H9 (cell line): ENCODE measurements at regions not wholly inside any gene's neighbourhood (a gene's known extent, or its start where the extent isn't known, plus 50 kb on each side); places are given as distances from the start of the nearest gene placed in this dataset.

Experiments
- DNase-seq: peaks from one replicate; pipeline ENCODE4 v3.0.0-alpha.2; 2017
- H2AFZ ChIP-seq: one replicate; pipeline ENCODE4 v1.6.1; 2013; ENCODE audit warnings: mild to moderate bottlenecking, low read length, control low read depth, moderate library complexity
- H2AK5ac ChIP-seq: 2 replicates; pipeline ENCODE4 v1.6.1; 2013; ENCODE audit warnings: low read length, control low read depth, mixed read lengths; ENCODE audit not compliant: insufficient read length
- H2BK120ac ChIP-seq: one replicate; pipeline ENCODE4 v1.6.1; 2013; ENCODE audit warnings: low read depth, mild to moderate bottlenecking, low read length, control low read depth, inconsistent platforms; ENCODE audit not compliant: poor library complexity, severe bottlenecking
- H2BK12ac ChIP-seq: 2 replicates; pipeline ENCODE4 v1.6.1; 2013; ENCODE audit warnings: low read length, control low read depth, mixed read lengths, low read depth; ENCODE audit not compliant: insufficient read length
- H2BK15ac ChIP-seq: 2 replicates; pipeline ENCODE4 v1.6.1; 2013; ENCODE audit warnings: low read depth, low read length, control low read depth
- H2BK20ac ChIP-seq: one replicate; pipeline ENCODE4 v1.6.1; 2013; ENCODE audit warnings: low read depth, mild to moderate bottlenecking, low read length, control low read depth, inconsistent platforms; ENCODE audit not compliant: poor library complexity, severe bottlenecking
- H2BK5ac ChIP-seq: 2 replicates; pipeline ENCODE4 v1.6.1; 2013; ENCODE audit warnings: low read length, control low read depth, mixed read lengths; ENCODE audit not compliant: insufficient read length
- H3K14ac ChIP-seq: 2 replicates; pipeline ENCODE4 v1.6.1; 2013; ENCODE audit warnings: low read length, control low read depth; ENCODE audit not compliant: insufficient read depth
- H3K18ac ChIP-seq: 2 replicates; pipeline ENCODE4 v1.6.1; 2013; ENCODE audit warnings: low read depth, mild to moderate bottlenecking, mixed read lengths, low read length, control low read depth; ENCODE audit not compliant: insufficient read length
- H3K23ac ChIP-seq: 2 replicates; pipeline ENCODE4 v1.6.1; 2013; ENCODE audit warnings: low read length, control low read depth, mixed read lengths, low read depth; ENCODE audit not compliant: insufficient read length
- H3K23me2 ChIP-seq: 2 replicates; pipeline ENCODE4 v1.6.1; 2013; ENCODE audit warnings: low read depth, mild to moderate bottlenecking, mixed read lengths, low read length, control low read depth; ENCODE audit not compliant: insufficient read length, poor library complexity, severe bottlenecking
- H3K27ac ChIP-seq: 2 replicates; pipeline ENCODE4 v1.5.1; 2013; ENCODE audit warnings: low read length, control low read depth, mixed read lengths, low read depth; ENCODE audit not compliant: insufficient read length
- H3K27me3 ChIP-seq: 2 replicates; pipeline ENCODE4 v1.6.1; 2013; ENCODE audit warnings: low read length, control low read depth, inconsistent platforms; ENCODE audit not compliant: insufficient read depth
- H3K4ac ChIP-seq: 2 replicates; pipeline ENCODE4 v1.6.1; 2013; ENCODE audit warnings: low read depth, mild to moderate bottlenecking, control low read depth, inconsistent platforms, low read length, moderate library complexity
- H3K4me1 ChIP-seq: 2 replicates; pipeline ENCODE4 v1.6.1; 2013; ENCODE audit warnings: low read length, control low read depth, inconsistent platforms; ENCODE audit not compliant: insufficient read depth
- H3K4me2 ChIP-seq: 2 replicates; pipeline ENCODE4 v1.6.1; 2013; ENCODE audit warnings: low read length, control low read depth, mixed read lengths; ENCODE audit not compliant: insufficient read length, insufficient read depth
- H3K56ac ChIP-seq: 2 replicates; pipeline ENCODE4 v1.6.1; 2013; ENCODE audit warnings: low read depth, mild to moderate bottlenecking, mixed read lengths, low read length, control low read depth; ENCODE audit not compliant: insufficient read length
- H3K79me1 ChIP-seq: 2 replicates; pipeline ENCODE4 v1.6.1; 2013; ENCODE audit warnings: low read depth, mild to moderate bottlenecking, moderate library complexity, low read length, control low read depth, inconsistent platforms; ENCODE audit not compliant: insufficient read depth, poor library complexity, severe bottlenecking
- H3K79me2 ChIP-seq: 2 replicates; pipeline ENCODE4 v1.6.1; 2013; ENCODE audit warnings: low read length, control low read depth, inconsistent platforms; ENCODE audit not compliant: insufficient read depth
- H3K9ac ChIP-seq: 2 replicates; pipeline ENCODE4 v1.6.1; 2013; ENCODE audit warnings: low read length, control low read depth, mixed read lengths; ENCODE audit not compliant: insufficient read length; ENCODE audit errors: extremely low read depth
- H3K9me3 ChIP-seq: one replicate; pipeline ENCODE4 v1.6.1; 2013; ENCODE audit warnings: low read depth, low read length, inconsistent platforms; ENCODE audit not compliant: control insufficient read depth
- H3T11ph ChIP-seq: one replicate; pipeline ENCODE4 v1.6.1; 2013; ENCODE audit warnings: mild to moderate bottlenecking, low read length, control low read depth, inconsistent platforms
- H4K20me1 ChIP-seq: one replicate; pipeline ENCODE4 v1.6.1; 2013; ENCODE audit not compliant: control insufficient read depth, insufficient read length, insufficient read depth
- H4K5ac ChIP-seq: 2 replicates; pipeline ENCODE4 v1.6.1; 2013; ENCODE audit warnings: low read depth, mild to moderate bottlenecking, mixed read lengths, low read length, control low read depth; ENCODE audit not compliant: insufficient read length
- H4K8ac ChIP-seq: replicated peaks from 2 replicates; pipeline ENCODE4 v1.6.1; 2013; ENCODE audit warnings: low read length, control low read depth, mixed read lengths, low read depth; ENCODE audit not compliant: insufficient read length
- H4K91ac ChIP-seq: 2 replicates; pipeline ENCODE4 v1.6.1; 2013; ENCODE audit warnings: low read depth, mild to moderate bottlenecking, moderate library complexity, mixed read lengths, low read length, control low read depth; ENCODE audit not compliant: insufficient read length
- H3K27ac Mint-ChIP-seq, 3 experiments: 2 replicates in 2 of 3; 3 replicates in 1 of 3; pipeline ENCODE4 v1.8.0; 2020 to 2021; ENCODE audit warnings: mixed read lengths in 3 of 3, mild to moderate bottlenecking in 1 of 3, moderate library complexity in 1 of 3
- H3K27me3 Mint-ChIP-seq: 2 replicates; pipeline ENCODE4 v1.8.0; 2021; ENCODE audit warnings: low read depth, mild to moderate bottlenecking, moderate library complexity, mixed read lengths
- H3K36me3 Mint-ChIP-seq, 3 experiments: 2 replicates in 2 of 3; 3 replicates in 1 of 3; pipeline ENCODE4 v1.8.0; 2020 to 2021; ENCODE audit warnings: low read depth in 3 of 3, mixed read lengths in 3 of 3; ENCODE audit not compliant: insufficient read depth in 1 of 3
- H3K4me1 Mint-ChIP-seq, 2 experiments: 2 replicates each; pipeline ENCODE4 v1.8.0; 2020; ENCODE audit warnings: mixed read lengths in 2 of 2
- H3K4me3 Mint-ChIP-seq, 2 experiments: 2 replicates in 1 of 2; 3 replicates in 1 of 2; pipeline ENCODE4 v1.8.0; 2020 to 2021; ENCODE audit warnings: mild to moderate bottlenecking in 2 of 2, mixed read lengths in 2 of 2, moderate library complexity in 1 of 2
- H3K9me3 Mint-ChIP-seq, 2 experiments: 2 replicates in 1 of 2; 3 replicates in 1 of 2; pipeline ENCODE4 v1.8.0; 2020; ENCODE audit warnings: mild to moderate bottlenecking in 2 of 2, mixed read lengths in 2 of 2, moderate library complexity in 1 of 2
- WGBS: extraction: QIAGEN DNeasy Blood & Tissue Kit; methylation state at CpG from one replicate; pipeline ENCODE4 v1.1.7; 2013; ENCODE audit warnings: missing lambda C conversion rate, low lambda C conversion rate, mixed read lengths; ENCODE audit not compliant: insufficient read length; ENCODE audit errors: extremely low coverage; 5-methylcytosine and 5-hydroxymethylcytosine counted together
- TF ChIP-seq, protein P1 (sequence below): fragments of 200-600 bp; sonication (generic); conservative IDR thresholded peaks from 3 replicates; pipeline ENCODE4 v1.8.0; 2021; ENCODE audit warnings: antibody characterized with exemption, mild to moderate bottlenecking

- Histone ChIP-seq H3K23me2 (no peaks in the 10 kb centered on the region), H3K23ac (no peak overlapping the region), H2BK120ac (no peak overlapping the region), H4K91ac (no peak overlapping the region), H4K20me1 (no peaks in the 10 kb centered on the region), H2BK12ac (no peak overlapping the region), H3K9ac (no peak overlapping the region), H3K27me3 (no peaks in the 10 kb centered on the region), H3K9me3 (no peaks in the 10 kb centered on the region), H3K27ac (no peak overlapping the region), H2BK15ac (no peak overlapping the region), H2BK5ac (no peak overlapping the region), H4K8ac (no peak overlapping the region), H3K4me1 (peaks cover 12% of the 10 kb centered on the region), H3K4ac (no peak overlapping the region), H3K14ac (no peak overlapping the region), H3K79me1 (no peaks in the 10 kb centered on the region), H3T11ph (no peak overlapping the region), H3K18ac (no peak overlapping the region), H2AK5ac (no peak overlapping the region), H2BK20ac (no peak overlapping the region), H2AFZ (no peak overlapping the region), H3K79me2 (no peaks in the 10 kb centered on the region), H3K4me2 (no peak overlapping the region), H3K56ac (no peak overlapping the region), H4K5ac (no peak overlapping the region)
- DNase-seq, result no peak
- TF ChIP-seq, protein P1, sequence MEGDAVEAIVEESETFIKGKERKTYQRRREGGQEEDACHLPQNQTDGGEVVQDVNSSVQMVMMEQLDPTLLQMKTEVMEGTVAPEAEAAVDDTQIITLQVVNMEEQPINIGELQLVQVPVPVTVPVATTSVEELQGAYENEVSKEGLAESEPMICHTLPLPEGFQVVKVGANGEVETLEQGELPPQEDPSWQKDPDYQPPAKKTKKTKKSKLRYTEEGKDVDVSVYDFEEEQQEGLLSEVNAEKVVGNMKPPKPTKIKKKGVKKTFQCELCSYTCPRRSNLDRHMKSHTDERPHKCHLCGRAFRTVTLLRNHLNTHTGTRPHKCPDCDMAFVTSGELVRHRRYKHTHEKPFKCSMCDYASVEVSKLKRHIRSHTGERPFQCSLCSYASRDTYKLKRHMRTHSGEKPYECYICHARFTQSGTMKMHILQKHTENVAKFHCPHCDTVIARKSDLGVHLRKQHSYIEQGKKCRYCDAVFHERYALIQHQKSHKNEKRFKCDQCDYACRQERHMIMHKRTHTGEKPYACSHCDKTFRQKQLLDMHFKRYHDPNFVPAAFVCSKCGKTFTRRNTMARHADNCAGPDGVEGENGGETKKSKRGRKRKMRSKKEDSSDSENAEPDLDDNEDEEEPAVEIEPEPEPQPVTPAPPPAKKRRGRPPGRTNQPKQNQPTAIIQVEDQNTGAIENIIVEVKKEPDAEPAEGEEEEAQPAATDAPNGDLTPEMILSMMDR, result no peak
- Mint-ChIP-seq H3K36me3 (no peaks in the 10 kb centered on the region), H3K27ac (no peak overlapping the region), H3K4me1 (peaks cover 32 to 34% of the 10 kb centered on the region in 2 experiments), H3K27me3 (no peaks in the 10 kb centered on the region), H3K4me3 (no peak overlapping the region), H3K9me3 (no peaks in the 10 kb centered on the region)
- WGBS, result no CpG with 5 or more reads among the region's 6 CpGs
Observed at GRCh38 chr3:181915551-181915950, 203.8 kb downstream of the SOX2 start.
